PC-3 (cell line): ENCODE measurements at regions not wholly inside any gene's neighbourhood (a gene's known extent, or its start where the extent isn't known, plus 50 kb on each side); places are given as distances from the start of the nearest gene placed in this dataset.

Experiments used
- ATAC-seq: fragments of 200-7000 bp; cut with Tn5 transposase; 2 replicates; pipeline ENCODE4 v1.9.1; 2020; ENCODE audit warnings: mild to moderate bottlenecking, moderate library complexity
- BruUV-seq: library from RNA; stranded (reverse); fragments of 400-500 nt; replicated peaks from 2 replicates; lab custom pipeline; 2021; lab: Mats Ljungman, UMichigan
- CTCF ChIA-PET: fragments of 300-600 bp; sonication (Branson Sonifier 250); formaldehyde crosslinking; loops from one replicate; lab custom pipeline; 2022; ENCODE audit warnings: antibody characterized with exemption; lab: Charles Lee
- POLR2A ChIA-PET: fragments of 300-600 bp; sonication (Branson Sonifier 250); formaldehyde crosslinking; loops from one replicate; lab custom pipeline; 2022; ENCODE audit warnings: antibody characterized with exemption; ENCODE audit not compliant: unreplicated experiment; lab: Charles Lee
- DNase-seq: peaks from one replicate; pipeline ENCODE4 v3.0.0-alpha.2; 2015
- H2AFZ ChIP-seq: fragments of 300-600 bp; sonication (generic); 2 replicates; pipeline ENCODE4 v1.6.0; 2016; ENCODE audit warnings: antibody characterized with exemption, low read length
- H3F3A ChIP-seq: fragments of 300-600 bp; sonication (generic); one replicate; pipeline ENCODE4 v1.6.0; 2017; ENCODE audit warnings: antibody characterized with exemption, low read length, control low read depth, mild to moderate bottlenecking; ENCODE audit not compliant: unreplicated experiment
- H3K27ac ChIP-seq: fragments of 300-600 bp; sonication (generic); 2 replicates; pipeline ENCODE4 v1.5.1; 2016; ENCODE audit warnings: mild to moderate bottlenecking, low read length
- H3K27me3 ChIP-seq: fragments of 300-600 bp; sonication (generic); 2 replicates; pipeline ENCODE4 v1.6.1; 2016; ENCODE audit warnings: low read length, mixed read lengths
- H3K36me3 ChIP-seq: fragments of 300-600 bp; sonication (generic); 2 replicates; pipeline ENCODE4 v1.6.1; 2016; ENCODE audit warnings: low read depth, mixed run types, low read length, mixed read lengths
- H3K4me1 ChIP-seq: fragments of 300-600 bp; sonication (generic); 2 replicates; pipeline ENCODE4 v1.5.1; 2016; ENCODE audit warnings: low read length; ENCODE audit not compliant: insufficient read depth
- H3K4me2 ChIP-seq: fragments of 300-600 bp; sonication (generic); 2 replicates; pipeline ENCODE4 v1.6.0; 2016; ENCODE audit warnings: low read length
- H3K4me3 ChIP-seq: fragments of 300-600 bp; sonication (generic); 2 replicates; pipeline ENCODE4 v1.5.1; 2016; ENCODE audit warnings: mild to moderate bottlenecking, low read length, mixed read lengths
- H3K79me2 ChIP-seq: fragments of 300-600 bp; sonication (generic); 2 replicates; pipeline ENCODE4 v1.6.1; 2017; ENCODE audit warnings: low read length, mixed read lengths
- H3K9ac ChIP-seq: fragments of 300-600 bp; sonication (generic); 2 replicates; pipeline ENCODE4 v1.6.0; 2016; ENCODE audit warnings: mild to moderate bottlenecking, low read length
- H3K9me2 ChIP-seq: fragments of 300-600 bp; sonication (generic); replicated peaks from 2 replicates; pipeline ENCODE4 v1.6.1; 2016; ENCODE audit warnings: mixed run types, low read length, mixed read lengths
- H3K9me3 ChIP-seq: fragments of 300-600 bp; sonication (generic); 2 replicates; pipeline ENCODE4 v1.6.1; 2016; ENCODE audit warnings: low read length, mixed read lengths
- H4K20me1 ChIP-seq: fragments of 300-600 bp; sonication (generic); 2 replicates; pipeline ENCODE4 v1.6.1; 2016; ENCODE audit warnings: low read length, mixed read lengths
- EZH2 ChIP-seq: fragments of 300-600 bp; sonication (generic); IDR thresholded peaks from one replicate; pipeline ENCODE4 v1.6.1; 2017; ENCODE audit warnings: antibody characterized with exemption, mild to moderate bottlenecking, low read length; ENCODE audit not compliant: unreplicated experiment
- EZH2phosphoT487 ChIP-seq: fragments of 300-600 bp; sonication (generic); IDR thresholded peaks from 2 replicates; pipeline ENCODE4 v1.6.1; 2018; ENCODE audit warnings: mild to moderate bottlenecking, antibody characterized with exemption, low read length, borderline replicate concordance
- intact Hi-C: fragments of 100-400 bp; cut with micrococcal nuclease; formaldehyde crosslinking; loops from 2 replicates; pipeline ENCODE4 v1.9.0; 2023
- TF ChIP-seq, protein P1 (sequence below): fragments of 300-600 bp; sonication (generic); conservative IDR thresholded peaks from 2 replicates; pipeline ENCODE4 v1.5.1; 2017; ENCODE audit warnings: antibody characterized with exemption, low read depth, mild to moderate bottlenecking, low read length

DNA sequence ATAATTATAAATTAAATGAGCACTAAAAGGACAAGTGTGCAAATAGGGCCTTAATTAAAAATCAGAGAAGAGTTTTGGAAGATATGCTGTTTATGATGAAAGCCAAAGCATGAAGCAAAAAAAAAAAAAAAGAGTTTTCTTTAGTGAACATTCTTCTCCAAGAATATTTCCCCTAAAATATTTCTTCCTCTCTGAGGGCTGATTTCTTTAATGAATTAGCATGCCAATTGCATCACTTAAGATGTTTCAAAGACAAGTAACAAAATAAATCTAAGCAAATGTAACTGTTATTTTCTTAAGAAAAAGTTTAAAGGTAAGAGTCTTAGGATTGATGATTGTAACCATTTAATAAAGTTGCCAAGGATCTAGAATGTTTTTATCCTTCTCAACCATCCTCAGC, 81.6 kb upstream of the MPDZ start:
- Histone ChIP-seq H3K4me3 (no peak overlapping the region), H3F3A (no peaks in the 10 kb centered on the region), H2AFZ (no peak overlapping the region), H3K27me3 (no peaks in the 10 kb centered on the region), H3K9ac (no peak overlapping the region), H3K27ac (no peak overlapping the region), H3K9me2 (no peaks in the 10 kb centered on the region), H3K36me3 (no peaks in the 10 kb centered on the region), H4K20me1 (no peaks in the 10 kb centered on the region), H3K79me2 (no peaks in the 10 kb centered on the region), H3K4me2 (no peak overlapping the region), H3K4me1 (peaks cover 11% of the 10 kb centered on the region), H3K9me3 (no peaks in the 10 kb centered on the region)
- no peak for TF ChIP-seq EZH2phosphoT487
- TF ChIP-seq EZH2: no peak
- TF ChIP-seq, protein P1, sequence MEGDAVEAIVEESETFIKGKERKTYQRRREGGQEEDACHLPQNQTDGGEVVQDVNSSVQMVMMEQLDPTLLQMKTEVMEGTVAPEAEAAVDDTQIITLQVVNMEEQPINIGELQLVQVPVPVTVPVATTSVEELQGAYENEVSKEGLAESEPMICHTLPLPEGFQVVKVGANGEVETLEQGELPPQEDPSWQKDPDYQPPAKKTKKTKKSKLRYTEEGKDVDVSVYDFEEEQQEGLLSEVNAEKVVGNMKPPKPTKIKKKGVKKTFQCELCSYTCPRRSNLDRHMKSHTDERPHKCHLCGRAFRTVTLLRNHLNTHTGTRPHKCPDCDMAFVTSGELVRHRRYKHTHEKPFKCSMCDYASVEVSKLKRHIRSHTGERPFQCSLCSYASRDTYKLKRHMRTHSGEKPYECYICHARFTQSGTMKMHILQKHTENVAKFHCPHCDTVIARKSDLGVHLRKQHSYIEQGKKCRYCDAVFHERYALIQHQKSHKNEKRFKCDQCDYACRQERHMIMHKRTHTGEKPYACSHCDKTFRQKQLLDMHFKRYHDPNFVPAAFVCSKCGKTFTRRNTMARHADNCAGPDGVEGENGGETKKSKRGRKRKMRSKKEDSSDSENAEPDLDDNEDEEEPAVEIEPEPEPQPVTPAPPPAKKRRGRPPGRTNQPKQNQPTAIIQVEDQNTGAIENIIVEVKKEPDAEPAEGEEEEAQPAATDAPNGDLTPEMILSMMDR: no peak
- POLR2A ChIA-PET: no interaction called here
- BruUV-seq: no TSS peak
- DNase-seq (no peak), ATAC-seq (no peak)
- intact Hi-C loops: no loop called here
- CTCF ChIA-PET: no interaction called here

DNA sequence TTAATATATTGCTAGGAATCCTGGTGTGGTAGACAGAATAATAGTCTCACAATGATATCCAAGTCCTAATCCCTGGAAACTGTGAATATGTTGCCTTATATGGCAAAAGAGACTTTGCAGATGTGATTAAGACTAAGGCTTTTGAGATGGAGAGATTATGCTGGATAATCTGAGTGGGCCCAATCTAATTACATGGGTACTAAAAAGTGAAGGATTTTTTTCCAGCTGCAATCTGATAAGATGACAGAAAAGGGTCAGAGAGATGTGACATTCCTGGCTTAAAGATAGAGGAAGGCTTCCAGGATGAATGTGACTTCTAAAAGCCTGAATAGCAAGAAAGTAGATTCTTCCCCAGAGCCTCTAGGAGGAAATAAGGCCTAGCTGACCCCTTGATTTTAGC, 80.7 kb upstream of the MPDZ start:
- no peak for ATAC-seq

DNA sequence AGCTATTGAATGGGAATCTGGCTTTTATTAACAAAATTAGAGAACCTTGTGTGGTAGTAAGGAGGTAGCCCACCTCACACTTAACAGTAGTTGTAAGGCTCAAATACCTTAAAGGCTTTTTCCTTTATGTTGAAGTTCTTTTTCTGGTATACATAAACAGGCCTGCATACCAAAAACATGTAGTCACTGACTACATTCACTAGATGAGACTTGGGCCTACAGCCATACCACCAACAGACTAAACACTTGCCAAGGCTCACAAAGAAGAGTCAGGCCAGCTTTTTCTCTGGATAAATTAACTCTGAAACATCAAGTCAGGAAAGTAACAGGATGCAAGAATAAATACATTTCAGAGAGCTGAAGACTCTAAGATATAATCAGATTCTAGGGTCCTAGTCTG, 78.6 kb upstream of the MPDZ start:
- DNase-seq (peak; percentile 68), ATAC-seq (peak; percentile 64)
- H3K4me1 ChIP-seq: peaks cover 17% of the 10 kb centered on the region
- no peak overlapping the region for H2AFZ ChIP-seq
- no peaks in the 10 kb centered on the region for H3K9me3 ChIP-seq
- H3K9me2 ChIP-seq: no peaks in the 10 kb centered on the region
- H3K27ac ChIP-seq: no peak overlapping the region
- no peak overlapping the region for H3K4me3 ChIP-seq
- ChIA-PET POLR2A (no interaction called here), CTCF (no interaction called here)
- no peaks in the 10 kb centered on the region for H3K27me3 ChIP-seq
- no peaks in the 10 kb centered on the region for H3K79me2 ChIP-seq
- no peaks in the 10 kb centered on the region for H4K20me1 ChIP-seq
- intact Hi-C loops: loop anchor here (10.0 kb wide), 2 partner anchors 323 to 967 kb away; no protein-coding TSS in a partner anchor
- no TSS peak for BruUV-seq
- H3K4me2 ChIP-seq: no peak overlapping the region
- no peaks in the 10 kb centered on the region for H3F3A ChIP-seq
- no peaks in the 10 kb centered on the region for H3K36me3 ChIP-seq
- H3K9ac ChIP-seq: no peak overlapping the region
- TF ChIP-seq EZH2phosphoT487 (no peak), EZH2 (no peak)
- TF ChIP-seq, protein P1: no peak

More for the DNA sequence above, 80.7 kb upstream of the MPDZ start:
- Histone ChIP-seq H3K36me3 (no peaks in the 10 kb centered on the region), H3K27me3 (no peaks in the 10 kb centered on the region), H3K79me2 (no peaks in the 10 kb centered on the region), H3K9me3 (no peaks in the 10 kb centered on the region), H3K27ac (no peak overlapping the region), H2AFZ (no peak overlapping the region), H3K4me3 (no peak overlapping the region), H3K4me2 (no peak overlapping the region), H3K4me1 (peaks cover 11% of the 10 kb centered on the region), H3K9ac (no peak overlapping the region), H4K20me1 (no peaks in the 10 kb centered on the region), H3K9me2 (no peaks in the 10 kb centered on the region), H3F3A (no peaks in the 10 kb centered on the region)
- BruUV-seq: no TSS peak
- DNase-seq: no peak
- ChIA-PET POLR2A (no interaction called here), CTCF (no interaction called here)
- intact Hi-C loops: no loop called here
- TF ChIP-seq EZH2phosphoT487 (no peak), EZH2 (no peak)
- TF ChIP-seq, protein P1: no peak
